Ishikawa (cell line): ENCODE measurements at regions not wholly inside any gene's neighbourhood (a gene's known extent, or its start where the extent isn't known, plus 50 kb on each side); places are given as distances from the start of the nearest gene placed in this dataset.

Experiments used
- CEBPB ChIP-seq: IDR thresholded peaks from 2 replicates; pipeline ENCODE4 v1.6.1; 2012
- CREB1 ChIP-seq: IDR thresholded peaks from 2 replicates; pipeline ENCODE4 v1.6.1; 2012; ENCODE audit warnings: low read depth
- EP300 ChIP-seq: IDR thresholded peaks from 2 replicates; pipeline ENCODE4 v1.6.1; 2012; ENCODE audit warnings: borderline replicate concordance
- FOXM1 ChIP-seq: IDR thresholded peaks from 2 replicates; pipeline ENCODE4 v1.6.1; 2012; ENCODE audit warnings: low read depth, borderline replicate concordance
- RAD21 ChIP-seq: IDR thresholded peaks from 2 replicates; pipeline ENCODE4 v1.6.1; 2012; ENCODE audit warnings: low read depth
- TCF12 ChIP-seq: IDR thresholded peaks from 2 replicates; pipeline ENCODE4 v1.6.1; 2012; ENCODE audit warnings: low read depth
- USF1 ChIP-seq: IDR thresholded peaks from 2 replicates; pipeline ENCODE4 v1.6.1; 2012
- TF ChIP-seq, protein P1 (sequence below): IDR thresholded peaks from 2 replicates; pipeline ENCODE4 v1.6.1; 2012

GRCh38 chr2:144683966-144684365 lies 164.0 kb upstream of the ZEB2 start:
- TF ChIP-seq TCF12 (no peak), RAD21 (no peak), CEBPB (no peak), CREB1 (no peak), FOXM1 (no peak), USF1 (no peak), EP300 (no peak)
- TF ChIP-seq, protein P1, sequence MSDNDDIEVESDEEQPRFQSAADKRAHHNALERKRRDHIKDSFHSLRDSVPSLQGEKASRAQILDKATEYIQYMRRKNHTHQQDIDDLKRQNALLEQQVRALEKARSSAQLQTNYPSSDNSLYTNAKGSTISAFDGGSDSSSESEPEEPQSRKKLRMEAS, result no peak
